Ascending aorta (tissue), 2 donors: ENCODE measurements at regions not wholly inside any gene's neighbourhood (a gene's known extent, or its start where the extent isn't known, plus 50 kb on each side); places are given as distances from the start of the nearest gene placed in this dataset.

Experiments used
- DNase-seq, 2 donors: peaks; one replicate each; pipeline ENCODE4 v3.0.0-alpha.2; 2019; ENCODE audit warnings: low spot score in 2 of 2
- H3K27ac ChIP-seq, 2 donors: fragments of 200-600 bp; sonication (generic); one replicate each; pipeline ENCODE4 v1.5.1; 2016 to 2017; ENCODE audit warnings: mild to moderate bottlenecking in 1 of 2
- H3K27me3 ChIP-seq: fragments of 200-600 bp; sonication (generic); one replicate; pipeline ENCODE4 v1.5.1; 2017
- H3K36me3 ChIP-seq, 2 donors: fragments of 200-600 bp; sonication (generic); one replicate each; pipeline ENCODE4 v1.5.1; 2016
- H3K4me1 ChIP-seq, 2 donors: fragments of 200-600 bp; sonication (generic); one replicate each; pipeline ENCODE4 v1.5.1; 2016 to 2017; ENCODE audit warnings: mild to moderate bottlenecking in 1 of 2
- H3K4me3 ChIP-seq, 2 donors: fragments of 200-600 bp; sonication (generic); one replicate each; pipeline ENCODE4 v1.5.1; 2016 to 2017; ENCODE audit warnings: mild to moderate bottlenecking in 1 of 2
- H3K9me3 ChIP-seq, 2 donors: fragments of 200-600 bp; sonication (generic); one replicate each; pipeline ENCODE4 v1.5.1; 2016
- CTCF ChIP-seq, 3 experiments: fragments of 200-600 bp in 2 of 3; fragments of 450-650 bp in 1 of 3; sonication (generic) in 2 of 3; IDR thresholded peaks; one replicate each; pipeline ENCODE4 v1.5.1; 2016 to 2019; ENCODE audit warnings: antibody characterized with exemption in 3 of 3, mild to moderate bottlenecking in 1 of 3, moderate library complexity in 1 of 3
- intact Hi-C: fragments of 100-400 bp; cut with DNase I; formaldehyde crosslinking; loops from one replicate; pipeline ENCODE4 v1.15.1; 2023

GRCh38 chr3:95049841-95050240, 987.0 kb downstream of the NSUN3 start:
- H3K36me3 ChIP-seq: no peaks in the 10 kb centered on the region
- H3K27me3 ChIP-seq: no peaks in the 10 kb centered on the region
- no peak overlapping the region for H3K27ac ChIP-seq
- H3K9me3 ChIP-seq: no peaks in the 10 kb centered on the region
- no peak overlapping the region for H3K4me3 ChIP-seq
- TF ChIP-seq CTCF (IDR thresholded peaks at IDR 0.05): no peak
- H3K4me1 ChIP-seq: no peaks in the 10 kb centered on the region
- DNase-seq: no peak
- intact Hi-C loops: no loop called here

GRCh38 chr3:95055288-95055687, 992.4 kb downstream of the NSUN3 start:
- Histone ChIP-seq H3K27ac (no peak overlapping the region), H3K4me1 (no peaks in the 10 kb centered on the region), H3K4me3 (no peak overlapping the region), H3K9me3 (no peaks in the 10 kb centered on the region), H3K27me3 (no peaks in the 10 kb centered on the region), H3K36me3 (no peaks in the 10 kb centered on the region)
- no peak for TF ChIP-seq CTCF (IDR thresholded peaks at IDR 0.05)
- intact Hi-C loops: no loop called here
- DNase-seq: no peak

- Histone ChIP-seq H3K9me3 (no peaks in the 10 kb centered on the region), H3K36me3 (no peaks in the 10 kb centered on the region), H3K4me3 (no peak overlapping the region), H3K27me3 (no peaks in the 10 kb centered on the region), H3K27ac (no peak overlapping the region), H3K4me1 (no peaks in the 10 kb centered on the region)
- intact Hi-C loops: no loop called here
- DNase-seq: no peak
- no peak for TF ChIP-seq CTCF (IDR thresholded peaks at IDR 0.05)
These were observed 1019.3 kb downstream of the NSUN3 start for GRCh38 chr3:95082191-95082590.

- intact Hi-C loops: no loop called here
- DNase-seq: no peak
- Histone ChIP-seq H3K4me1 (no peaks in the 10 kb centered on the region), H3K9me3 (no peaks in the 10 kb centered on the region), H3K36me3 (no peaks in the 10 kb centered on the region), H3K27me3 (no peaks in the 10 kb centered on the region), H3K27ac (no peak overlapping the region), H3K4me3 (no peak overlapping the region)
- TF ChIP-seq CTCF (IDR thresholded peaks at IDR 0.05): no peak
These were observed 1021.9 kb downstream of the NSUN3 start for GRCh38 chr3:95084738-95085137.

GRCh38 chr3:95088464-95088863, 1025.6 kb downstream of the NSUN3 start:
- no peak for TF ChIP-seq CTCF (IDR thresholded peaks at IDR 0.05)
- H3K4me3 ChIP-seq: no peak overlapping the region
- no peaks in the 10 kb centered on the region for H3K4me1 ChIP-seq
- H3K27ac ChIP-seq: no peak overlapping the region
- intact Hi-C loops: no loop called here
- DNase-seq: no peak
- no peaks in the 10 kb centered on the region for H3K9me3 ChIP-seq
- no peaks in the 10 kb centered on the region for H3K36me3 ChIP-seq
- H3K27me3 ChIP-seq: no peaks in the 10 kb centered on the region

GRCh38 chr3:95097493-95097892, 1034.6 kb downstream of the NSUN3 start:
- no peak overlapping the region for H3K27ac ChIP-seq
- no peaks in the 10 kb centered on the region for H3K27me3 ChIP-seq
- no peak for TF ChIP-seq CTCF (IDR thresholded peaks at IDR 0.05)
- intact Hi-C loops: no loop called here
- H3K36me3 ChIP-seq: no peaks in the 10 kb centered on the region
- H3K9me3 ChIP-seq: no peaks in the 10 kb centered on the region
- H3K4me3 ChIP-seq: no peak overlapping the region
- H3K4me1 ChIP-seq: no peaks in the 10 kb centered on the region
- DNase-seq: no peak
